NCI-H1048 (cell line): ENCODE measurements at regions not wholly inside any gene's neighbourhood (a gene's known extent, or its start where the extent isn't known, plus 50 kb on each side); places are given as distances from the start of the nearest gene placed in this dataset.
"Not testable (repeated sequence)": the region's sequence is repeated elsewhere in the genome, so short reads cannot be mapped to it uniquely, and the experiment has no call there.

Experiments used
- DNase-seq: peaks from one replicate; lab custom pipeline; 2025; lab: John Stamatoyannopoulos, UW

DNA sequence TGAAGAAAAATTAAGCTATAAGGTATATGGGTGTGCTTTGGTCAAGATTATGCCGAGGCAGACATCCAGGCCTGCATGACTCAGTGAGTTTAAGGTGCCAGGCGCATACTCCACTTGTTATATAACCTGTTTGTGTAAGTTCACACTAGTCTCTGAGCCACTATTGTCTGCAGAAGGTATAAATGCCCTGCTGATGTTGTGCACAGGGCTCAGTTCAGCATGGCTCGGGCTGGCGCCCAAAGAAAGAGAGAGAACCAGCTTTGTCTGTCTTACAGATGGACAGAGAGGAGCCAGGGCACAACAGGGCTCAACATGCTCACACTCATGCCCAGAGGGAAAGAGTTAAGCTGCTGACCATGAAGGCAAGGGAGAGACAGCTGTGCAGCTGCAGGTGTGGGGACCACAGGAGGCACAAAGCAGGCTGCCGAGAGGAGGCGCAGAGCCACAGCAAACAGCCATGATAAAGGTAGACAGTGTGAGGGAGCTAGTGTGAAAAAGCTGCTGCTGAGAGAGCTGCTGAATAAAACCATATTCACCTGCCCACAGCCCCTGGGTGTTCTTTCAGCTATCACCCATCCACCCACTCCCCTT is 1587.6 kb upstream of the C9orf72 start:
- DNase-seq: no peak

DNA sequence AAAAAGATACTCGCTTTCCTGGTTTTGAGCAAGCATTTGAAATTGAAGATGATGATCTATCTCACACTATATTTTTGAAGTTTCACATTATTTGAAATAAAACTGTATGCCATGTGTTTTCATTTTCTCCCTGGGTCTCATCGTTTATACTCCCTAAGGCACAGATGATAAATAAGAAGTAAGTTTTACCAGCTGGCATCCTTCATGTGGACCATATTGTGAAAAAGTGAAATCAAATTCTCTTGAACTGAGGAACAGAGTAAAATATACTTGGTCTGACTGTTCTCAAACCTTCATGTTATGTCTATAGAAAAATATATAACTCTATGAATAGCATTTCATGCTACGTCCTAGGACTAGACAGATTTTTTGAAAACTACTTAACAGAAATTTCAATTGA is 1600.9 kb upstream of the C9orf72 start:
- no peak for DNase-seq

DNA sequence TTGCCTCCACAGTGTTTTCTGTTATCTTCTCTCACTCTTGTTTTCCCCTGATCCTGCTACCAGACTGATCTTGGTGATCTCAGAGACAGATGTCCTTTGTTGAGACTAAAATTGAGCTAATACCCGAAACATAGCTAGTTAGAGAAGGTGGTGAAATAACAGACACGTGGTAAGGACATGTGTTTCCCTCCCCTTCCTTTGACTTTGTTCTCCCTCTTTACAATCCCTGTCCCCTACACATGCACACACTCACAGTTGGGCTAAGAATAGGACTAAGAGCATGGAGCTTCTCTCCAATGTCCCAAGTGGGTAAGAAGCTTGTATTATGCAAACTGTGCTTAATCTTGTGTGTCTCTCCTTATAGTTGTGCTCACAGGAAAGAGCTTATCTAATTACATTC is 1603.0 kb upstream of the C9orf72 start:
- no peak for DNase-seq

GRCh38 chr9:29176786-29177185 is 1603.5 kb upstream of the C9orf72 start:
- no peak for DNase-seq

DNA sequence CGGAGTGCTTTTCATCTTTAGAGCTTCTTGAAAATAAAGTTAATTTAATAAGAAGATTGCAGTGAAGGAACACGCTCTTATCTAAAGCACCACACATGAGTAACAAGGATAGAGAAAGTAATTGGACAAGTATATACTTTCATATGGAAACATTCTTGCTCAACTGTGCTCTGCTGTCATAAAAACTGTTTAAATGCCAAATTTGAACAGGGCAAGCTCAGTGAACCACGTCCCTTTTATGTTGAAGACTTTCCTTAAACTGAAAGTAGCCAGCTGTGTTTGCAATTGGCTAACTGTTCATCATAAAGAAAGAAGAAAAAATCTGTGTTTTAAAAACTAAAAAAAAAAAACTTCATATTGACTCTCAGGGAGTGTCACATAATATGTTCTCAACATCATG is 1610.7 kb upstream of the C9orf72 start:
- DNase-seq: no peak

GRCh38 chr9:29188771-29189170 is 1615.5 kb upstream of the C9orf72 start:
- not testable (repeated sequence) for DNase-seq

- not testable (repeated sequence) for DNase-seq
Observed at GRCh38 chr9:29189221-29189620, 1615.9 kb upstream of the C9orf72 start.

GRCh38 chr9:29198861-29199260 is 1625.6 kb upstream of the C9orf72 start:
- no peak for DNase-seq

DNA sequence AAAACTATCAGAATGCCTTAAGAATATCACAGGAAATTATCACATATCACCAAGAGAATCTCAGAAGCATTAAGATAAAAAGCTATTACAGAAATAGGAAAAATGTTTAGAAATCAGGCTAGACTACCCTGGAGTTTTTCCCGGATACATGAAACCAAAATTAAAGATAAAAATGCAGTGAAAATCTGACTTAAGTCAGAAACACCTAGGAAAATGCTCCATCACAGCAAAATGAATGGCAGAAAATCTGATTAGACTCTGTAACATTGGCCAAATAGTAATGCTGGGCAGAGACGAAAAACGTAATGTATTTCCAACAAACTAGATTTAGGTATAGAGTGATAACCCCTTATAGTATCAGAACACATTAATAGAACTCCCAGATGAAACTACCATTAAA is 1626.7 kb upstream of the C9orf72 start:
- DNase-seq: no peak

GRCh38 chr9:29200650-29201049 is 1627.4 kb upstream of the C9orf72 start:
- no peak for DNase-seq

DNA sequence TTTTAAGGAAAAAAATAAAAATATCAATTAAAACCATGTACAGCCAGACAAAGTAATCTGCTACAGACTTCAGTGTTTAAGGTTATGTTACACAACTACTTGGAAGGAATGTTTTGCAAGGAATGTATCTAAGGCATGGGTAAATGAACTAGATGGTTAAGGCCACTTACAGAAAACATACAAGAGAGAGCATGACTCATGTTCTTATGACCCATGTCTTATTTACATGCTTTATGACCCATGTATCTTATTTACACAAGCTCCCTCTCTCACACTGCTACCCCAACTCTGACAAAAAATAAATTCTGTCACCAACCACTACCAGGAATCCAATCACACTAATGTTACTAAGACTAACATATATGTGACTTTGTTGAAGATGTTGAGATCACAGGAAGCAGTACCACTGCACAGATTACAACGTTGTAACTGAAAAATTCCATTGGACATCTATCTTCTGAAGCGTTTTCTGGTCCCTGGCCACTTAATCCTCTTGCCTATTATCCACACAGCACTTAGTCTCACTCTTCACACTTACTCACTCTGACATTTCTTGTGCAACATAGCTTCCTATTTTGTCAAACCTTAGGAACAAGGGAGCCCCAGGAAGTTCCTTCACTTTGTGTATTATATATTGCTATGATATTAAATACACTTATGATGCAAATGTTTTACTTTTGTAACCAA is 1630.1 kb upstream of the C9orf72 start:
- DNase-seq: no peak

- no peak for DNase-seq
Observed at GRCh38 chr9:29208670-29209069, 1635.4 kb upstream of the C9orf72 start.

DNA sequence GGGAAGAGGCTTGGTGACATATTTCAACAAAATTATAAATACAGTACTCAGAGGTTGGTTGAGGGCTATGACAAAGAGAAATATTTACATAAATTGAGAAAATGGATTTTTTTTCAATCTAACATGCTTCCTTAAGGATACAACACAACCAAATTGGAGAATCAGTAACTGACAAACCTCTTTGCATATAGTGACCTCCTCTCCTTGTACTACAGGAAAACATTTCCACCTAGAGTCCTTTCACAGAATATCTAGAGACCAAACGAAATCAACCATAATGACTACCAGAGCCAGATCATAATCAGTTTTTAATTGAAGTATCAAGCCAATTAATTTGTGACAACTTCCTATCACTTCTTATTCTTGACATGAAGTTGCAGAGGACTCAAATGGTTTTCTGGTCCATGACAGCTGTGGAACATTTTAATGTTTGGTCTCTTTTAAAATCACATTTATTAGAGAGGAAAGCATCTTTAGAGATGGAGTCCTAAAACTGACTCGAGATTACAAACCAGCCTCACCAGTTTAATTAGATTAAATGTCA is 1636.5 kb upstream of the C9orf72 start:
- no peak for DNase-seq

DNA sequence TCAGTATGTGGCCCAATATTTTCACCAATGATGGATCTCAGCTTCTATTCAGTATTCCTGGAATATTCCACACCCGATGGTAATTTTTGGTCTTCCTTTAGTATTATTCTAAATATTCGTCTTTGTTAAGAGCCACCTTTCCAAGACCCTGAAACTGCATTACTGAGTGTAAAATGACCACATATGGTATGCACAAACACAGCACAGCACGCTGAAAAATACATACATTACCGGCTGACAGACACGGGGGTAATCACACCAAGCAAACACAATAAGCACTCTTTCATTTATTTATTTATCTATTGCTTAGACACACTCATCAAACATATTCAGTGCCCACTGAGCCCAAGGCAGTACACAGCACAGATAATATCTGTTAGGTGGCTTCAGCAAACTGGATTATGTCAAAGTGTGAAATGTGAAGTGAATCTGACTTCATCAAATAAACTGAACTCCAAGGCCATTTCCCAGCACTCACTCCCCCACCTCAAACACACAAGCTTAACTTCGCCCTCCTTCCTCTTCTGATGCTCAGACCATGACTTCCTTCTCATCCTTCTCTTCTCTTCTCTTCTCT is 1637.8 kb upstream of the C9orf72 start:
- DNase-seq: no peak

DNA sequence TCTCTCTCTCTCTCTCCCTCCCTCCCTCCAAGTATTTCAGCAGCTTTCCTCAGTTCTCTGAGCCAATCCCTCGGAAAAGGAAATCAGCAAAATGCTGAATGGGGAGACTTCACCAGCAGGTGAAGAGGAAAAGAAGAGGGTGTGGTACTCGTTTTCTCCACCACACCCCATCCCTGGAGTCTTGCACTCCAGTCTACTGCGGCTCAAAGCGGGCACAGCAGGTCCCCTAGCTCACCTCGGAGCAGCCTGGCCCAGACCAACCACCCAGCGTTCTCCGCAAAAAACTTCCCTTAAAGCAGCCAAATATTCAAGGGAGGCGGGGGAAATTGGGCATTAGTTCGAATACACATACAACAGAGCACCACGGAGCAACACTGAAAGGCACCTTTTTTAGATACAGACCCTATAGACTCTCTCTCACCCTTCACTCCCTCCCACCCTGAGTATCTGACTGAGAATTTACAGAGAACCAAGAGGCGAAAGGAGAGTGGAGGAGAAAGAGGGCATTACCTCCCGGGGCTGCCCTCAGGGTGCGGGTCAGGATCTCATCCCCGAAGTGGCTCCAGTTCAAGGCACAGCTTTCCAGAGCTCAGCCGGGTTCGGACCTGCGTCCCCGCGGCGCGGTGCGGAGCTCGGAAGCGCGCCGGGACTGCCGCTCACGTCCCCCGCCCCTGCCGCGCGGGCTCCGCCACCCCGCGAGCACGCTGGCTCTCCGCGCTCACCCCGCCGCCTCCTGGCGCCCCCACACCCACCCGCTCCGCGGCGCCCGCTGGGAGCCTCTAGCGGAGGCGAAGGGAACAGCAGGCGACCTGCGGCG is 1638.5 kb upstream of the C9orf72 start:
- DNase-seq: peak; percentile 37

- DNase-seq: no peak
Observed at GRCh38 chr9:29212397-29213387, 1639.4 kb upstream of the C9orf72 start.

DNA sequence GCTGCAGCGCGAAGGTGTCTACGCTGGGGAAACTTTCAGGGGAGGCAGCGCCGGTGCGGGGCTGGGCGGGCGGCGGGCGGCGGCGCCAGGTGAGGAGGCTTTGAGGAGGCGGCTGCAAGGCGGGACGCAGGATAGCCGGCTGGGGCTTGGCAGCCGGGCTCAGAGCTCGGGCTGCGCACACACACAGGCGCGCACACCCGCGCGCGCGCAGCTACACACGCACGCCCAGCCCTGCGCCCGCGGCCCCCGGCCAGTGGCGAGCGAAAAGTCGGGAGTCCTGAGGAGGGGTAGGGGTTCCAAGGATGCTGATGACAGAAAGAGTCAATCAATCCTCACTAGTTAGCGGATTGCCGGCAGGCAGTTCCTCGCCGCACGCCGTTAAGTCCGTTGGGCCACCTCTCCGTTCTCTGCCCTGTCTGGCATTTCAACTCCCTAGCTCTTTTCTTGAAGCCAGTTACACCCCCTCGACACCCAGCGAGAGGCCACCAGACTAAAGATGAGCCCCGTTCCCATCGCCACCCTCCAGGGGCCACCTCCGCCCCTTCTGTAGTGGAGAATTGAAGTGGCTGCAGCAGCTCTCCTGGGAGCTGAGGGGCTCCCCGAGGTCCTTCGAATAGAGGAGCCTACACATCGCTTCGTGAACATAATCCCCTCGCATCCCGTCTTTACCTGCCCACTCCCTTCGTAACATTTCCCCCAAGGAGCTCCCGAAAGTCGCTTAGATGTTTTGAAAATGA is 1640.3 kb upstream of the C9orf72 start, which contains the start of gene LINGO2:
Gene LINGO2 (minus strand): TSS at position 185 of the 737 bp plus-strand sequence.
- no peak for DNase-seq

DNA sequence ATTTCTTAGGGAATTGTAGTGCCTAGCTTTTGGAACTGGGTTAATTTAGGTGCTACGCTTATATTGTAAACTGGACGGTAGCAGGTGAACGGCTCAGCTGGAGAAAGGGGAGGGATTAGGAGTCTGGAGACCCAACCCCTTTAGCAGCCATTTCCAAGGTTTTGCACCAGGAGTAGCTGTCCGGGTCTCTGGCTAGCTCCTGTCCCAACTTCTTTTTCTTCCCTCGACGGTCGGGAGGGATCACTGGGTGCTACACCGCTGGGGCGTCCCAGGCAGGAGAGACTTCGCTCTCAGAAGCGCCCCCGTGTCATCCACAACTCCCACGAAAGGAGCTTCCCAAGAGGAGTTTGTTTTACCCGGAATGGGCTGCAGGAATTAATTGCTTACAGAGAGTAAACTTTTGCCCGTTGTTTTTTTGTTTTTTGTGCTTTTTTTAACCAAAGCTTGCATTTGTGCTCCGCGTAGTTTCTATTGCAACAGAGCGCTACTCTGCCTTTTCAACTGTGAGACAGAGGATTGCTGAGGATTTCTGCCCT is 1640.9 kb upstream of the C9orf72 start:
- no peak for DNase-seq

GRCh38 chr9:29214690-29215253 is 1641.5 kb upstream of the C9orf72 start:
- DNase-seq: no peak

- DNase-seq: no peak
Observed at GRCh38 chr9:29217966-29218365, 1644.7 kb upstream of the C9orf72 start.
